HG03439 (cell line): ENCODE measurements at regions not wholly inside any gene's neighbourhood (a gene's known extent, or its start where the extent isn't known, plus 50 kb on each side); places are given as distances from the start of the nearest gene placed in this dataset.

Source experiments
- ATAC-seq: cut with Tn5 transposase; IDR thresholded peaks from one replicate; pipeline ENCODE4 v1.9.1; 2021; ENCODE audit warnings: mild to moderate bottlenecking, moderate library complexity; ENCODE audit not compliant: unreplicated experiment

DNA sequence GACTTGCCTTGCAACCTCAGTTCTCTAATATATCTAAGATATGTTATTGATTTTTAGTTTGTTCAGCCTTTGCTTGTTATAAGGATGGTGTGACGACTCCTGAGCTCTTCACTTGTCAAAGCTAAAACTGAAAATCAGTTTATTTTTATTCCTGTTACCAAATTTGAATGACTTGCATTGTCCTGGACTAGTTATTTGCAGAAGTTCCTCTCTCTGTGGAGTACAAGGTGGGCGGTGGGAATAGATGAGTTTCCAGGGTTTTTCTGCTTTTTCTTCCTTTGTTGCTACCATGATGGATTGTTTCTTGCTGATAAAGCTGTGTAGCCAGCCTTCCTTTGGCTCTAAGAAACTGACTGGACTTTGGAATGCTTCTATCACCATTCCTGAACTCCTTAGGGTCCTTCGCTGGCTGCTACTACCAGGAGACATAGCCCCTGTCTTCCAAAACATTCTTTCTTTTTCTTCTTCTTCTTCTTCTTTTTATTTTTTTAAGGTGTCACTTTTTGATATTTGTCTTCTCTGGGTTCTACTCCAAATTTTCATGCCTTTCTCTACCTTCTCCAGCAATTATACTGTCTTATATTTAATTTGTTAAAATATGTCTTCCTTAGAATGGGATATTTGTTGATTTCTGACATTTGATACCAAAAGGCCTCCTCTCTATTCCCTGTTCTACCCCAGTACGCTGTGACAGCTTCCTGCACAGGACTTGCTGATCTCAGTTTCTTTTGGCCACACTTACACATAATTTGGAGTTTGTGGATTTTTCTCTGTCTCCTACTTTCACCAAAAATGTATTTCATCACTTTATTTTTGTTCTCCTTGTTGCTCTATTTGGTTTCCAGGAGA, 145.1 kb upstream of the THRB start:
- ATAC-seq: no peak

DNA sequence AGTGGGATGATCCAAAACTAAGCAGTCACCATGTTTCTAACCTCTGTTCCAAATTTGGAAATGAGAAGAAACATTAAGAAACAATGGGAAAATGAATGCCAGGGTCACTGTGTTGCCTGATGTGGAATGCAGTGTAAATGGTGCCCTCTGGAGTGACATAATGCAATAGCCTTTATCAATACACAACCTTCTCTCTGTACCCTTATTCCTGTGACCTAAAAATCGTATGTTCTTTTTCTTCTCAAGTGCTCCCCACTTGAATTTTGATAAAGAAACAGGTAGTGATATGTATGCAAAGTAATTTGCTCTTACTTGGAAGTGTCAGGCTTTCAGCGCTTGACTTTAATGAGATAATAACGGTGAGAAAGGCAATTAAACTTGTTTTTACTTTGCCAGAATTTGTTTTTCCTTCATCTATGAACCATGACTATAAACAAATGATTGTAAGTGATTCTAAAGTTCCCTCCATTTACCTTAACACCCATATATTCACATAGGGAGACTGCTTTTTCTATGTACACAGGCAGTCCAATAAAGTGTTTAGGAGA, 145.8 kb upstream of the THRB start:
- no peak for ATAC-seq

DNA sequence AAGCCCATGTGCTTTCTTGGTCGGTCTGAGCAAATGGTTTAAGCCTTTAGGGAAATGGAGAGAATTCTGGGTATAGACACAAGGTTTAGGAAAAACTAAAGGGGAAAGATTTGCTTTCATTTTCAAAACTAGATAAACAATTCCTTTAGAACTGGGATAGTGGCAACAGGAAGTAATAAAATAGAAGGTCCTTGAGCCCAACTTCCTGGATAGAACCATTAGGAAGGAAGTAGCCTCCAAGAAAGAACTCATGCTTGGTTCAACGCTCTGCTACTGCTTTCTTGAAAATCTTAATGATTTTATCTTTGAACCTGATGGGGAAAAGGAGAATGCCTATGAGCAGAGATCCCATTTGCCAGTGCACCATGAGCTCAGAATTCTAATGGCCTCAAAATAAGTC, 147.0 kb upstream of the THRB start:
- no peak for ATAC-seq

DNA sequence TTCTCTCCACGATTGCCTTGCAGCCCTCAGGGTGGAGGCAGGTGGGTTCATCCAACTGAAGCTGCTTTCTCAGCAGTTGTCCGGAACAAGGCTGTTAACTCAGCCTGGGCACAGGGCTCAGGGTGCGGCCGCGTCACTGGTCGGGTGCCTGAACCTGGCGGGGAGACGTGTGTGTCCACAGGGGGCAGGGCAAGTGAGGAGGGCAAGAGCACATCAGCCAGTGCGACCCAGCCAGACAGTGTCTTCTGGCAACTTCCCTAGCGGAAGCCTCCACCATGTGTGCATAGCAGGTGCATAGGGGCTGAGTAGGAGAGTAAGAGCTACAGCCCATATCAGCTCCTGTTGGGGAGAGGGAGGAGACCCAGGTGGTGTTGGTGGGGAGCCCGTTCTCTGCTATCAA, 150.4 kb upstream of the THRB start:
- no peak for ATAC-seq

DNA sequence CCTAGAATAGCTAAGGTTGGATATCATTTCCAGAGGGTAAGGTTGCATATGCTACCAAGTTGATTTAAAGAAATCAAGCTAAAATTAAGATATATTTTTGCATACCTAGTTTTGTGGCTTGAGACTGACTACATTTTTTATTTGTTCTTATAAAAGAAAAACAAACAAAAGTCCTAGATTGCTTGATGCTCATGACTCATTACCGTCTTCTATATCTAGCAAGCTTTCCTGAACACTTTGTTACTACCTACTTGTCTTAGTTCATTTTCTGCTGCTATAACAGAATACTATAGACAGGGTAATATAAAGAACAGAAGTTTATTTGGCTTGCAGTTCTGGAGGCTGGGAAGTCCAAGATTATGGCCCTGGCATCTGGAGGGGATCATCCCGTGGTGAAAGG, 152.1 kb upstream of the THRB start:
- ATAC-seq: no peak

DNA sequence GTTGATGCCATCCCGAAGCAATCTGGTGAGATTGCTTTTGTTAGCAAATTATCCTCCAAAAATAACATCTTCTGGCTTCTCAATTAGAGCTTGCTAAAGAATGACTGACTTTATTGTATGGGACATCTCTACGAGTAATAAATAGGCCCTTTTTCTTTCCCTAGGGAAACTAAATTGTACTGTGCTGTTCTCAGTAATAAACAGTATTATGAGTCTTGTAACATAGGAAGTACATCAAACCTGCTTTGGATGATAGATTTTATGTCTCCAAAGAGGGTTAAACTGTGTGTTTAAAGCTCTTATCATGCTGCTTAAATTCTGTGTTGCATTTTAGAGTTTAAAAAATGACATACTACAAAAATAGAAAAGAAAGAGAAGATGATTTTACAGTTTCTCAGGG, 153.4 kb upstream of the THRB start:
- ATAC-seq: no peak

- no peak for ATAC-seq
Observed at GRCh38 chr3:24650839-24651238, 156.2 kb upstream of the THRB start.

- ATAC-seq: no peak
Observed at GRCh38 chr3:24657870-24658510, 163.3 kb upstream of the THRB start.

GRCh38 chr3:24661175-24661584, 166.5 kb upstream of the THRB start:
- no peak for ATAC-seq

DNA sequence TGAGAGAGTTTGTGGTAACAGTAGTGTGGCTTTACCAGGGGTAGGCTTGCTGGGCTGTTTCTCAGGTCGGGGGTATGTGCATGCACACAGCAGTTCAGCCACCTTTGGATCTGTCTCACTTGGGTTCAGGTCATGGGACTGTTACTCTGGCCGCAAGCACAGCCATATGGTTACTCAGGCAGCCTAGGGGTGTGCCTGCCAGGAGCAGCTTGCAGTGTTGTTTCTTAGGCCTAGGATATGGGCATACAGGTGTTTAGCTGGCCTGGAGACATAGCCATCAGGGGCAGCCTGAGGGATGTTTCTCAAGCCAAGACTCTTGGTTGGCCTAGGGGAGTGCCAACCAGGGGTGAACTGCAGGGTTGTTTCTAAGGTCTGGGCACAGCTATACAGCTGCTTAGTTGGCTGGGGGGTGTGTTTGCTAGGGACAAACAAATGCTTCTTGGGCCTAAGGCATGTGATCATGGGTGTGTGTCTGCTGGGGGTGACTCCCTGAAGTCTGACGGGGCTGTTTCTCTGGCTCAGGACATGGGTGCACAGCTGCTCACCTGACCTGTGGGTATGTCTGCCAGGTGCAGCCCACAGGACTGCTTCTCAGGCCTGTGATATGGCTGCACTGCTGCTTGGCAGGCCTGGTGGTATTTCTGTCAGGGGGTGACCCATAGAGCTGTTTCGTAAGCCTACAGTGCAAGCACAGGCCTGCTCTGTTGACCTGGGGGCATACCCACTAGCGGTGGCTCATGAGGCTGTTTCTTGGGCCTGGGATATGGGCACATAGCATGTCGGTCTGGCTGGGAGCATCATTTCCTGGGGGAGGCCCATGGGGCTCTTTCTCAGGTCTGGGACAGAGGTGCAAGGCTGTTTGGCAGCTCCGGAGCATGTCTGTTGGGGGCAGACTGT, 168.0 kb upstream of the THRB start:
- no peak for ATAC-seq

GRCh38 chr3:24663406-24663805, 168.8 kb upstream of the THRB start:
- ATAC-seq: no peak

GRCh38 chr3:24668039-24668438, 173.4 kb upstream of the THRB start:
- no peak for ATAC-seq

DNA sequence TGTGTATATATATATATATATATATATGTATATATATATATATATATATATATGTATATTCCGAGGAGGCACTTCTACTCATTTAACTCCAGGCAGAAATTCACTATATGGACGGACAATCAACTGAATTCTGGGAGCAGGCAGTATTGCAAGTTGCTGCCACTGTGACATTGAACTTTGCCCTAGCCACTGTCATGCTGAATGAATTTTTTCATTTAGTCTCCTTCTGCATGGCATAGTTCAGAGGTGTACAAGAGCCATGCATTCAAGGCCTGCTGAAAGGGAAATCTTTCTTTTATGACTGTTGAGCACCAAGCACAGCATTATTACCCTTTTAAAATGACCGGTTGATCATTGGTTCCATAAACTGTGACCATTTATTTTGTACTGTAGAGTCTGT, 176.2 kb upstream of the THRB start:
- no peak for ATAC-seq

GRCh38 chr3:24673596-24673995, 178.9 kb upstream of the THRB start:
- no peak for ATAC-seq

DNA sequence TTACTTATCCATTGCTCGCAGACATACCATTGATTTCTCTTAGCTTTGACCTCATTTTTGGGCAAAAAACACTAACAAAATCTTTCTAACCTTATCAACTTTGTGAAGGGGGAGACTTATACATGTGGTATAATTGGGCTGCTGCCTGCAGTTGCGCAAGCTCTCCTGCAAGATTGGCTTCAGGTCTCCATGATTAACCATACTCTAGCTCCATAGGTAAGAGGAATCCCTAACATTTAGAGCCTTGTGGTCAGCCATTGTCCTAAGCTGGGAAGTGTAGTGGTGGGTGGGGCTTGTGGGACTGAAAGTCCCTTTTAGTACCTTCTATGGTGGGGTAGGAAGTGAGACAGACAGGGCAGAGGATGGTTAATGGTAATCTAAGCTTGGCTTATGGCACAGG, 179.6 kb upstream of the THRB start:
- no peak for ATAC-seq

GRCh38 chr3:24678021-24678420, 183.4 kb upstream of the THRB start:
- ATAC-seq: no peak

- ATAC-seq: no peak
Observed at GRCh38 chr3:24678421-24678865, 183.8 kb upstream of the THRB start.

GRCh38 chr3:24679429-24679828, 184.8 kb upstream of the THRB start:
- no peak for ATAC-seq

DNA sequence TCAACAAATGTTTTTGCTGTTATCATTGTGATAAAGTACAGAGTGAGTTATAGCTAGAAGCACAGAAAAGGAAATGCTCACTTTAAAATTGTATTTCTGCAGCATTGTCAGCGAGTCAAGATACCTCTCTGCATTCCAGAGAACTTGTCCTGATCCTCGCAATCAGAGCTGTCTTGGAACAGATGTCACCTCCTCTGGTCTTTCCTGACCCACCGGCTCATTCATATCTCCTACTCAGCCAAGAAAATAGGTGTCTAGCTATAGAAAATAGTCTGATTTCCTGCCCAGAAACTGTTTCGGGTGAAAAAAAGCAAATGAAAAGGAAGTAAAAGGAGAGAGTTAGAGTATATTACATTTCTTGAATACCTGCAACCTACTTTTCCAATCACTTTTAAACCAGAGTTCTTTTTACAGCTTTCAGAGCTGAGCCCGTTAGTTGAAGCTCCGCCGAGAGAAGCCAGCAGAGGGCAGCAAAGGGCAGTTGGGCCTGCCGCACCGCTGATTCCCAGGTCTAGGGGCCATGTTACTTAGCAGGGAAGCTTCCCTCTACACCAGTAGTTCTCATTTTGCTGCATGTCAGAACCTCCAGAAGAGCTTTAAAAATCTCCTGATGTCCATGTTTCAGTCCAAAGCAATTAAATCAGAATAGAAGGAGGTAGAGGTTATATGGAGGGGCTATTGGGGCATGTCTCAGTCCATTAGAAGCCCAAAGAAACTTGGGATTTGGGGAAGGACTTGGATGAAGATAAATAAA, 185.7 kb upstream of the THRB start:
- ATAC-seq: peak; percentile 79

DNA sequence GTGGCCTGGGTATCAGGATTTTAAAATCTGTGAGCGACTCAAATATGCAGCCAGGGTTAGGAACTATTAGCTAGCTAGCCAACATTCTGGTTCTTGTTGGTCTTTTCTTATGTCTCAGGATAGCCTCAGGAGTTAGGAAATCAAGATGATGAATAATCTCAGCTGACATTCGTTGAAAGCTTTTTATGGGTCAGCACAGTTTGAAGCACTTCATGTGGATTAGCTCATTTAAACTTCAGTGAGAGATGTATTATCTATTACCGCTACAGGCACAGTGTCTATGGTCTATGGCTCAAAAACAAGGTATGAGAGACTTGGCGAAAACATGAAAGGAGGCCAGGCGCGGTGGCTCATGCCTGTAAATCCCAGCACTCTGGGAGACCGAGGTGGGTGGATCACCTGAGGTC, 187.5 kb upstream of the THRB start:
- ATAC-seq: no peak
